GM12875 (cell line): ENCODE measurements at regions not wholly inside any gene's neighbourhood (a gene's known extent, or its start where the extent isn't known, plus 50 kb on each side); places are given as distances from the start of the nearest gene placed in this dataset.

ENCODE experiments used
- H3K4me3 ChIP-seq: one replicate; pipeline ENCODE4 v1.5.1; 2011; ENCODE audit warnings: low read depth, low read length, control low read depth
- CTCF ChIP-seq: IDR thresholded peaks from 2 replicates; pipeline ENCODE4 v1.5.1; 2011; ENCODE audit warnings: low read depth, mild to moderate bottlenecking, control low read depth, inconsistent platforms, low read length, moderate library complexity, borderline replicate concordance; ENCODE audit not compliant: insufficient read depth

- no peak for TF ChIP-seq CTCF
Measured at GRCh38 chr4:179415037-179415846, 1973.0 kb upstream of the AGA start.

GRCh38 chr4:179415847-179416223, 1973.6 kb upstream of the AGA start:
- no peak overlapping the region for H3K4me3 ChIP-seq
- TF ChIP-seq CTCF: no peak

More at GRCh38 chr4:179415037-179415846, 1973.0 kb upstream of the AGA start:
- H3K4me3 ChIP-seq: no peak overlapping the region

GRCh38 chr4:179417357-179417756, 1975.1 kb upstream of the AGA start:
- no peak for TF ChIP-seq CTCF
- H3K4me3 ChIP-seq: no peak overlapping the region

GRCh38 chr4:179437962-179438361, 1995.7 kb upstream of the AGA start:
- no peak for TF ChIP-seq CTCF
- no peak overlapping the region for H3K4me3 ChIP-seq

GRCh38 chr4:179441596-179441995, 1999.4 kb upstream of the AGA start:
- no peak for TF ChIP-seq CTCF
- no peak overlapping the region for H3K4me3 ChIP-seq

GRCh38 chr4:179447308-179447707, 2005.1 kb upstream of the AGA start:
- H3K4me3 ChIP-seq: no peak overlapping the region
- TF ChIP-seq CTCF: no peak

- no peak for TF ChIP-seq CTCF
- no peak overlapping the region for H3K4me3 ChIP-seq
Measured at GRCh38 chr4:179465131-179465797, 2023.0 kb upstream of the AGA start.
